GM15510 (cell line): ENCODE measurements at regions not wholly inside any gene's neighbourhood (a gene's known extent, or its start where the extent isn't known, plus 50 kb on each side); places are given as distances from the start of the nearest gene placed in this dataset.

ENCODE experiments used
- POLR2A ChIP-seq: IDR thresholded peaks from 3 replicates; pipeline ENCODE4 v1.6.1; 2011; ENCODE audit warnings: borderline replicate concordance; ENCODE audit not compliant: insufficient read length; ENCODE audit errors: extremely low read depth

DNA sequence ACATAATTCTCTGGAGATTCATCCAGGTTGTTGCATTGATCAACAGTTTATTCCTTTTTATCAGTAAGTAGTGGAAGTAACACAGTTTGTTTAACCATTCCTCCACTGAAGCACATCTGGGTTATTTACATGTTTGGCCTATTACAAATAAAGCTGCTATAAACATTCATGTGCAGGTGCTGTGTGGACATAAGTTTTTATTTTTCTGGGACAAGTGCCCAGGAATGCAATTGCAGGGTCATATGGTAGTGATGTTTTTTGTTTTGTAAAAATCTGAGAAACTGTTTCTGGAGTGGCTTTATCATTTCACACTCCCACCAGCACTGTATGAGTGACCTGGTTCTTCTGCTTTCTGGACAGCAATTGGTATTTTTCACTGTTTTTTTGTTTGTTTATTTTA, 505.4 kb downstream of the CCER1 start:
- no peak for TF ChIP-seq POLR2A

DNA sequence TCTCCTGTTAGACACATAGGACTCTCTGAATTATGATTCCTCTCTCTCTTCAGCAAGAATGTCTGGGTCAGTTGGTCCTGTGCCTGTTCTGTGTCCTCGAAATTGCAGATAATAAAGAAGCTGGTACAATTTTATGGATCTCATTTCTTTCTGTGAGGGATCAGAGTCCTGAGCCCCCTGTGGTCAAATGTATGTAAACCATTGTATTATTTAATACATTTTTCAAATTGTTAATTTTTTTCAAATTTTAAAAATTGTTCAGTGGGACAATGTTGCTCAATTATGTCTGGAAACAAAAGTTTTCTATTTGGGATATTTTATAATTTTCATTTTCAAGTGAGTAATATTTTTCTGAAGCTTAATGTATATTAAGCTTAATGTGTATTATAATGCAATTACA, 513.5 kb downstream of the CCER1 start:
- TF ChIP-seq POLR2A: no peak

DNA sequence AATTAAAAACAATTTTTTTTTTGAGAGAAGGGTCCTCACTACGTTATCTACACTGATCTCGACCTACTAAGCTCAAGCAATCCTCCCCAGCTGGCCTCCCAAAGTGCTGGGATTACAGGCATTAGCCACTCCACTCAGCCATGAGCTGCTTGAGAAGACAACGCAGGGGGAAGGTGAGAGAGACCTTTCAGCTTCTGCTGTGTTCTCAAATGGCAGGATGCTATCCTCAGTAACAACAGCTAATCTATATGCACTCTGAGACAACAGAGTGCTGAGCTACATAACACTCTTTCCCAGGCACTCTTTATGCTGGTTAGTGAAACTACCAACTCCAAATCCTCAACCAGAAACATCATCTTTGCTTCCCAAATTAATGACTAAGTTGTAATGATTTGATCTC, 526.1 kb downstream of the CCER1 start:
- no peak for TF ChIP-seq POLR2A

DNA sequence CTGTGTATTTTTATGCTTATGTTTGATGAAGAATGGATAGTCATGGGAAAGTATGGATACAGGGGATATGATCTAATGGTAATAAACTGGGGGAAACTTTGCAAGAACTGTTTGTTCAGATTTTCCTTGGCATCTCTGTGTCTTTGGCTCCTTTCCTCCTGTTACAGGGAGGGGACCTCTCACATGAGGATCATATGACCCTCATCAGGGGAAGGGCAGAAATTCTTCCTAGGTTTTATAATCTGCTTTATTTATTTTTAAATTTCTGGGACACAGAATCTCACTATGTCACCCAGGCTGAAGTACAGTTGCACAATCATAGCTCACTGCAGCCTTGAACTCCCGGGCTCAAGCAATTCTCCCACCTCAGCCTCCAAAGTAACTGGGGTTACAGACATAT, 526.5 kb downstream of the CCER1 start:
- no peak for TF ChIP-seq POLR2A

DNA sequence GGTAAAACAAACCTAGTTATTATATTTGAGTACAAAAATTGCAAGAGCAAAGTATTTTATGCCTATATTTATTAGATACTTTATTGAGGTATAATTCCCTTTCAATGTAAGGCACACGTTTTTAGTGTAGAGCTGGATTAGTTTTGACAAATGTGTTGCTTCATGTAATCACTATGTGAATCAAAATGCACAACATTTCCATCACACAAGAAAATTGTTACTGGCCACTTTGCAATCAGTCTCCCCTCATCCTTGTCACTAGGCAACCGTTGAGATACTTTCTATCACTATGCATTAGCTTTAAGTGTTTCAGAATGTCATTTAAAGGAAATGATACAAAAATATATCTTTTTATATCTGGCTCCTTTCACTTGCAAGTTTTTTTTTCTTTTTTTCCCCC, 531.0 kb downstream of the CCER1 start:
- TF ChIP-seq POLR2A: no peak

DNA sequence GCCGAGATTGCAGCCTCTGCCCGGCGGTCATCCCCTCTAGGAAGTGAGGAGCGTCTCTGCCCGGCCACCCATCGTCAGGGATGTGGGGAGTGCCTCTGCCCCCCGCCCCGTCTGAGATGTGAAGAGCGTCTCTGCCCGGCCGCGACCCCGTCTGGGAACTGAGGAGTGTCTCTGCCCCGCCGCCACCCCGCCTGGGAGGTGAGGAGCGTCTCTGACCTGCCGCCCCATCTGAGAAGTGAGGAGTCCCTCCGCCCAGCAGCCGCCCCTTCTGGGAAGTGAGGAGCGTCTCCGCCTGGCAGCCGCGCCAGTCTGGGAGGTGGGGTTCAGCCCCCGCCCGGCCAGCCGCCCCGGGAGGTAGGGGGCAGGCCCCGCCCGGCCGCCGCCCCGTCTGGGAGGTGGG, 544.0 kb downstream of the CCER1 start:
- no peak for TF ChIP-seq POLR2A

DNA sequence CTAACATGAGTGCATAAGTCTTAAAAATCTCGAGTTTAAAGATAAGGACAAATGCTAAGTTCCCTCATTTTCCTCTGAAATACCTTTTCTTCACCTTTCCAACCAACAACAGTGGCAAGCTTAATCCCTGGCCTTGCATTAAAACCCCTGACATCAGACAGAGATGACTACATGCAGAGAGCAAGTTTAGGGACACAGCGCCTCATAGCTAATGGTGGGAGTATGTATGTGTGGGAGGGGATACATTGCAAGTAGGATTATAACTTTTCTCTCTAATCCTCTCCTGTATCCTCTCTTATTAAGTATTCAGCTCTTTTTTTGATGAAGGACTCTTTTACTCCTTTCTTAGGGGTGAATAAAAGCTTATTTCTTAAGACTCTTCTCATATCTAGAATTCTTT, 547.1 kb downstream of the CCER1 start:
- no peak for TF ChIP-seq POLR2A

DNA sequence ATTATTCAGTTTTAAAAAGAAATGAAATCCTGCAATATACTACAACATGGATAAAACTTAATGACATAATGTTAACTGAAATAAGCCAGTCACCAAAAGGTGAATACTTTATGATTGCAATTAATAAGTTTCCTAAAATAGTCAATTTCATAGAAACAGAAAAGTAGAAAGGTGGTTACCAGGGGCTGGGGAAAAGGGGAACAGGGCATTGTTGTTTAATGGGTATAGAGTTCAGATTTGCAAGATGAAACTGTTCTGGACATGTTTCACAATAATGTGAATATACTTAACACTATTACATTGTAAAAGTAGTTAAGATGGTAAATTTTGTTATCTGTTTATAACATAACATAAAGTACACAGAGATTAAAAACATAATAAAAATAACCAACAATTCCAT, 550.9 kb downstream of the CCER1 start:
- TF ChIP-seq POLR2A: no peak

DNA sequence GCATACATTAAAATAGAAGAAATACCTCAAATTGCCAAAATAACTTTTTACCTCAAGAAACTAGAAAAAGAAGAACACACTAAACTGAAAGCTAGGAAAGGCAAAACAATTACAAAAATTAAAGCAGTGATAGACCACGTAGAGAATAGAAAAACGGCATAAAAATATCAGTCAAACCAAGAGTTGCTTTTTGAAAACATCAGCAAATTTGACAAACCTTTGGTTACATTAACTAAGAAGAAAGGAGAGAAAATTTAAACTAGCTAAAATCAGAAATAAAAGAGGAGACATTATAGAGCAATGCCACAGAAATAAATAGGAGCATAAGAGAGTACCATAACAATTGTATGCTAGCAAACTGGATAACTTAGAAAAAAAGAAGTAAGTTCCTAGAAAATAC, 553.8 kb downstream of the CCER1 start:
- TF ChIP-seq POLR2A: no peak

DNA sequence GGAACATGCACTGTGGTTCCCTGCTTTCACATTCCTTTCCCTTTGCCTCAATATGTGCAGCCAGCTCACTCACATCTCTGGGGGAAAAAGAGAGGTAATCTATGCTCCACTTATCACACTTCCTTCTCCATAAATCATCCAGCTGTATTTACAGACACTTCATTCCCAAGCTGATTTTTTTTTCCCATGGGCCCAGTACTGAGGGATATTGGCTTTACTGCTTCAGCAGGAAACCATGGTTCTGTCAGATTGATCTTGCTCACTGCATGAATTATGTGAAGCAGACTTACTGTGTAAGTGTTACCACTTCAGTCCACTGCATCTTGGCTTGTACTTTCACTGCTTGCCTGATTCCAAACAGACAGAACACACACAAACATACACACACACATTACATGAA, 555.6 kb downstream of the CCER1 start:
- no peak for TF ChIP-seq POLR2A

DNA sequence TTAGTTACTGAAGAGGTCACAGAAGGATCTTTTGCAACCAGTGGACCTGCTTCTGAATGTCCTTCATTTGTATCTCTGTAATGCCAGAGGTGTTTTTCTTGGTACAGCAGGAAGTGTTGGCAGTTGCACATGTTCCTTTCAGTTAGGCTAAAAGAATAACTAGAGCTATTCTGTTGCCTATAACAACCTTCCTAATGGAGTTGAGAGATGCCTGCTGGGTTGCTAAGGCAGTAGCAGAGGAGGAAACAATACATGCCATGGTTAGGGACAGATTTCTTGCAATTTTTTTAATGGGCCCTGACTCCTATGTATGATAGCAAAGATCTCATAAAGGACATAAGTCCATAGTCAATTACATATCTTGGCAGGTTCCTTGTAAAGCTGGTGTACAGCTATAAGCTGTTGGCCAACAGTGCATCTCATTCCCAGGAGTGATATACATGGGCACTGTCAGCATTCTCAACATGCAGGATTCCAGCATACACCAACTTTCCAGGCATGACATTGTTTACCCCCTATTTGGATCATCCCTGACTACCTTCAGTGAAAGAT, 556.6 kb downstream of the CCER1 start:
- no peak for TF ChIP-seq POLR2A

DNA sequence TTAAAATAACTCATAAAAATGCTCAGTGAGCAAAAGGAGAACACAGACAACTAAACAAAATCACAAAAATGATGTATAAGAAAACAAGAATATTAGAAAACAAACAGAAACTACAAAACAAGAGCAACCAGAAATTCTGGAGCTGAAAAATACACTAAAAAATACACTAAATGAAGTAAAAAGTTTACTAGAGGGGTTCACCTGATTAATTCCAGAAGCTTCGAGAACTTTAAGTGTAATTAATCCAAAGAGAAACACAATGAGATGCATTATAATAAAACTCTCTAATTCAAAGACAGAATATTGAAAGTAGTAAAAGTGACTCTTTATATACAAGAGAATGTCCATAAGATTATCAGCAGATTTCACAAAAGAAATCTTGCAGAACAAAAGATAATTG, 558.4 kb downstream of the CCER1 start:
- no peak for TF ChIP-seq POLR2A

DNA sequence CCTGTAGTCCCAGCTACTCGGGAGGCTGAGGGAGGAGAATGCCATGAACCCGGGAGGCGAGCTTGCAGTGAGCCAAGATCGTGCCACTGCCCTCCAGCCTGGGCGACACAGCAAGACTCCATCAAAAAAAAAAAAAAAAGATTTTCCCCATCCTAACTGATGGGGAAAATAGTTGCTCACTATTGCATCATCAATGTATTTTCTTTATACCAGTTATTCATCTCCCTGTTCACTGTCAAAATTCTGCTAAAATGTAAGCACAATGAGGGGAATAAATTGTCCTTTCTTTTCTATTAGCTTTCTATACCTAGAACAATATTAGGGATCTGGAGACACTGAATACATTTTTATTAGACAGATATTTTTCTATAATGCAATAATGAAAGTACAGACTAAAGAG, 561.3 kb downstream of the CCER1 start:
- no peak for TF ChIP-seq POLR2A

DNA sequence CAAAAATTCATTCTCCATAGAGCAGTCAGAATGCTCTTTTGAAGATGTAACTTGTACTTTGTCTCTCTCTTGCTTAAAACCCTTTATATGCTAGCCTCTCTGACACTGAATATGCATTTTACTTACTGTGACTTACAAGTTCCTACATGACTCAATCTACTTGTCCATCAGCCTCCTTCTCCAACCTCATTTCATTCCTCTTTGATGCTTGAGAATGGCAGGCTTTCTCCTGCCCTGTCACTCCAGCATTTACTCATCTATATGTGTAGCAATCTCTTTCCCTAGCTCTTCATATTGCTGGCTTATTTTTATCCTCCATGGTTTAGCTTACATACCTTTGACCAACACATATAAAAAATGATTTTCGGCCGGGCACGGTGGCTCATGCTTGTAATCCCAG, 561.9 kb downstream of the CCER1 start:
- no peak for TF ChIP-seq POLR2A

DNA sequence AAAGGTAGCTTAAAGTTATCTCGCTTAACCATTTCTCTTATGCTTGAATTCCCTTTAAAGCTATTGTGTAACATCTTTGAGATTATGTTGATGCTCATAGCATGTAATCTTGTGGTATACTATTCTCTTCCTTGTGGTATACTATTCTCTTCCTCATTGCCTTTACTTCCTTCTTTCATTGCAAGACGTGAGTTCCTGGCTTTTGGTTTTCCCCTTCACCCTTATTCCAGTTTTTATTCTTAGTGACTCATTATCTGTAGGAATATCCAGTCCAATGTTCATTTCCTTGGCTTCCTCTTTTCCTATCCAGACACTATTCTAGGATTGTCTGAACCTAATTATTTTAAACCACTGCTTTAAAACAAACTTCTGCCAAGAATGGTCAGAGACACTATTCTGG, 564.0 kb downstream of the CCER1 start:
- TF ChIP-seq POLR2A: no peak

DNA sequence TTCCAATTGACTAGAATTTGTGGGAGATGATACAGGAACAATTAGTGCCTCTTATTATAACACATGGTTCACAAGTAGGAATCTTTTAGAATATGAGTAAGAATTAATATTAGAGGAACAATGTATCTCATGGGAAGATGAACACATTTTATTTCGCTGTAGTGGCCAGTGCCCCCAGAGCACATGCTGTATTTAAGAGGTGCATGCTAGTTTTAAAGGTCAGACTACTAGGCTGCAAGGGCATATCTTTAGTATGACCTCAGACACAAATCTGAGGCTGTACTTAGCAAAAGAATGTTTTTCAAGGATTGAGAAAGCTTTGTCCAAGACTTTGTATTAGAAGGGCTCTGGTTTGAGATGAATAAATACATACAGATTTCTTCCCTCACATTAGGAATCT, 586.9 kb downstream of the CCER1 start:
- TF ChIP-seq POLR2A: no peak

DNA sequence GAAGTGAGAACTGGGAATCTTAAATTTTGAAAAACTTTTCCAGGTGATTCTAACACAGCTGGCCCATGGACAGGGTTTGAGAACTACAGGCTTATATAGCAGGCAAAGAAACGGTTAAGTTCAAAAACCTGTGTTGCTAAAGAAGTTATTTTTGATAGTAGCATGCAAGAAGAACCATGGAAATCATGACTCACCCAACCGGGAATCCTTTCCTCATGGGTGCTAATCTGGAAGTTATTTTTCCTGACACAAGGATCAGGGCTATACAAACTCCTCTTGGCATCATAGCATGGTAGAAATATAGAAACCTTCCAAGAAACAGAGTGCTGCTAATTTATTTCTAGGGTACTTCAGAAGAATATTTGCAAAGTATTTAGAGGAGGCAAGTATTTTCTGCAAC, 588.7 kb downstream of the CCER1 start:
- TF ChIP-seq POLR2A: no peak
